ENCODE measurements at regions not wholly inside any gene's neighbourhood (a gene's known extent, or its start where the extent isn't known, plus 50 kb on each side); places are given as distances from the start of the nearest gene placed in this dataset.

DNA sequence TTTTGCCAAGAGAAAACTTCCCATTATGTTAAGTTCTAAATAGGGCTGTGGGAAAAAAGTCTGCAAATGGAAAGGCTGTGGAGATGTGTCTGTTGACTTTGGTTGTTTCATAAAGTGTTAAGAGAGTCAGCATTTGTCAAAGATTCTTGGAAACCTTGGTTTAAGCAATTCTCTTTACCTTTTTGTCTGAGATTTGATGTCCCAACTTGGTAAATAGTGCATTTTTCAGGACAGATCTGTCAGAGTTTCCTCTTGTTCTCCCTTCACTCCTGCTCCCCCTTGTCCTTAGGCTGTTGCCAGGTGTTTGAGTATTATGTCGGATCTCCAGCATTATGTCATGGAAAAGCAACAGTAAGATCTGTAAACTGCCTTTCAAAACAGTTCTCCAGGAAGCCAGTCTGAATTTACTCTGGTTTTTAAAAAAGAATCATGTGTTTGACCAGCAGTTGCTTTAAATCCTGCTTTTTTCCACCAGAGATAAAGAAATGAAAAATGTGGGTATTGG, 79.1 kb upstream of the ADAMTSL1 start:
- no peak for DNase-seq (ENCODE audit: low spot score)

DNA sequence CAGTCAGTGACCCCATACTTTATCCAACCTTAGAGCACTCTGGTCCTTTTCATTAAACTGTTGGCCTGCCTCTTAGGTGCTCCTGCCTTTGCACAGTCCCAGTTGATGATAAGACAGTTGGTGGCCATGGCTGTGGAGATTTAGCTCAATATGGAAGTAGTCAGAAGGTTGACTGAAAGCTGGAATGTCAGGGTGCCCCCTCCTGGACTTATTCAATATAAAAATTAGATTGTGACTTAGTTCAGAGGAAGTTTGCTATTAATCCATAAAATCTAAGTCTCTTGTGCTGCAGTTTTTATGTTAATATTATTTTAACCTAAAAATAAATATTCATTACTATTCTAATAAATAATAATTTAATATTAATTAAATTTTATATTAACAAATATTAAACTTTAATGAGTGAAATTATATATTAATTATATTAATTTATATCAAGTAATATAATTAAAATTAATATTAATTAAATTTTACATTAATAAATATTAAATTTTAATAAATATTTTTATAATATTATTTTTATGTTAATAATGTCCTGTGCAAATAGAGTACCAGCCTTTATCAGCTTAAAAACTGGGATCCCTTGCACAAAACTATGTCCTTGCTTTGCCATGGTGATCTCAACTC, 77.7 kb upstream of the ADAMTSL1 start:
- no peak for DNase-seq (ENCODE audit: low spot score)

DNA sequence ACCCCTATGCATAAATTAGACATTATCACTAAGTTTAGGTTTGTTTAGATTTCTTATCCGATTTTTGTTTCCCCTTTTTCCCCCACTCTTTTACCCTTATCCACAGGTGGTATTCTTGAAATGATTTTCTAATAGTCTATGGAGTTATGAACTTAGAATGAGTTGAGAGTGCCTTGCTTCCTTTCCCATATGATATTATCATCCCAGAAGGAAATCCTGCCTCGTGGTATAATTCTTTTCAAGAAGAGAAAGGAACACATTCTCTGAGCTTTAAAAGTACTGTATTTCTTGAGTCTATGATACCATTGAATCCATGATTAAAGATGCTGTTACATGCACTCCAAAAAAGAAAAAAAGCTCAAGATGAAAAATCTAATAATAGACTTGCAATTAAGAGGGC, 76.9 kb upstream of the ADAMTSL1 start:
- no peak for DNase-seq (ENCODE audit: low spot score)

DNA sequence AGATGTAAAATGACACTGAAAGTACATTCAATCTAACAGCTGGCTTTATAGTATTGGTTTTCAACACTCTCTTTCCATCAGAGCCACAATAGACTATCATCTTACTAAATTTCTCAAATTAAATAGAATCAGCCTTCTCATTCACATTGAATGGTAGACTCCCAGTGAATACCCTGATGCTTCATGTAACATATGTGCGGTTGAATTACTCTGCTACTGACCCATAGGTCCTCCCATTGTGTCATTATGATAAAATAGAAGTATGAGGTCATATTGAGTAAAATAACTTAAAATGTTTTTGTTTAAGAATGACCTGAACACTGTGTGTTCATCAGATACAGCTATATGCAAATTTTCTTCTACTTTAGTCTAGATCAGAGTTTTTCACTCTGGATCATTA, 75.9 kb upstream of the ADAMTSL1 start:
- DNase-seq (ENCODE audit: low spot score): no peak

DNA sequence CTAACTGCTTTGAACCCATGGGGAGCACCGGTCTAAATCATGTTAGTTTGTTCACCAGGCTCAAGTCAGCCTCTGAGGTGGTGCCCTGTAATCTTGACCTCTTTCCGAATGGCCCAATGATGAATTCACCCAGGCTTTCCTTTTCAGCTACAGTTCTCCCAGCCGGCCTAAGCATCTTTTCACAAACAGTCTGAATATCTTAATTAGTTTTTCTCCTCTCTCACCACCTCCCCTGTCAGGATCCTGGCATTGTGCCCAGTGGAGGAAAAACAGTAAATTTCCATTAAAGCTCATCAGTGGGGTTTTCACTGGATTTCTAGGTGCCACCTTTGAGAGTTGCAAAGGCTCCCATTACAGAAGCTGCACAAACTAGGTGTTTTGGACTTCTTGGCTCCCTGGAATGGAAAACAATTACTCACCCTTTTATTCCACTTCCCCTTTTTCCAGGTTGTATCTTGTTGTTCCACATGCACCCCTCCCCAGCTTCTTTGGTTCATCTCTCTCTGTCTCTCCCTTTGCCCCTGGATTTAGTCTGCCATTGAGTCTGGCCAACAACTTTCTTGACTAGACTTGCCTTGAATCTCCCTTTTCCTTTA, 69.4 kb upstream of the ADAMTSL1 start:
- no peak for DNase-seq (ENCODE audit: low spot score)

DNA sequence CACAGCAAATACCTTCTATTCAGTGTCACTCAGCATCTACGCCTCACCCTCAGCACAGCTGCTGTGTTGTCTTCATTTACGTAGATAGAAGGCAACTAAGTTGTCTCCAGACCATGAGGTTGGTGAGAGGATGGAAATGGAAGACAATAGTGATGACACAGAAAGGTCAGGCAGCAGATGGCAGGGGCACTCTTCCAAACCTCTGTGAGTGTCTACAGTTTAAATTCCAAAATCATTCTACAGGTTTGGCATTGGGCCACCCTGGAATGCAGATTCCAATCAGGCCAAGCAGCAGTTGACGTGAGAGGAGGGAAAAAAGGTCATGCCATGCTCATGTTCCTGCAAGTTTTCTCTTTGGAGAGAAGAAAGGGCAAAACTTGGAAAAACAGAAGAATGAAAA, 68.7 kb upstream of the ADAMTSL1 start:
- DNase-seq (ENCODE audit: low spot score): no peak

DNA sequence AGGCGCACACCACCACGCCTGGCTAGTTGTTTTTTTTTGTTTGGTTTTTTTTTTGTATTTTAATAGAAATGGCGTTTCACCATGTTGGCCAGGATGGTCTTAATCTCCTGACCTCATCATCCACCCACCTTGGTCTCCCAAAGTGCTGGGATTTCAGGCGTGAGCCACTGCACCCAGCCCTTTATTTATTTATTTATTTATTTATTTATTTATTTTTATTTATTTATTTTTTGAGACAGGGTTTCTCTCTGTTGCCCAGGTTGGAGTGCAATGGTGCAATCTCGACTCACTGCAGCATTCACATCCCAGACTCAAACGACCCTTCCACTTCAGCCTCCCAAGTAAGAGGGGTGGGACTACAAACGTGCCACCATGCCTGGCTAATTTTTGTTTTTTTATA, 63.0 kb upstream of the ADAMTSL1 start:
- DNase-seq (ENCODE audit: low spot score): no peak

DNA sequence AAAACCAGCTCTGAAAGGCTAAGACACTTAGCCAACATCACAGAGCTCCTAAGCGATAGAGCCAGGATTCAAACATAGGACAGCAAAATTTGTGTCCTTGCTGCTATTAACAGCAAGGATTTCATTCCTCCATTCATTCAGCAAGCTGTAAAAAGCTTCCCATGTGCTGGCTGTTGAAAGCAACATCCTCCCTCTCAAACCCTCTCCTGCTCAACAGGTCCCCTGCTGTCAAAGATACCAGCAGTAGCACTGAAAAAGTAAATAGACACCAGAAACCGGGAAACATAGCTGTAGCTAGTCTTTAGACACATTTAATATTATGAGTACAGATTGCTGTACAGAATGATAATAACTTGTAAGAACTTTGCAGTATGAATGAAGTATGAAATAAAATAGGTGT, 52.6 kb upstream of the ADAMTSL1 start:
- no peak for DNase-seq (ENCODE audit: low spot score)

DNA sequence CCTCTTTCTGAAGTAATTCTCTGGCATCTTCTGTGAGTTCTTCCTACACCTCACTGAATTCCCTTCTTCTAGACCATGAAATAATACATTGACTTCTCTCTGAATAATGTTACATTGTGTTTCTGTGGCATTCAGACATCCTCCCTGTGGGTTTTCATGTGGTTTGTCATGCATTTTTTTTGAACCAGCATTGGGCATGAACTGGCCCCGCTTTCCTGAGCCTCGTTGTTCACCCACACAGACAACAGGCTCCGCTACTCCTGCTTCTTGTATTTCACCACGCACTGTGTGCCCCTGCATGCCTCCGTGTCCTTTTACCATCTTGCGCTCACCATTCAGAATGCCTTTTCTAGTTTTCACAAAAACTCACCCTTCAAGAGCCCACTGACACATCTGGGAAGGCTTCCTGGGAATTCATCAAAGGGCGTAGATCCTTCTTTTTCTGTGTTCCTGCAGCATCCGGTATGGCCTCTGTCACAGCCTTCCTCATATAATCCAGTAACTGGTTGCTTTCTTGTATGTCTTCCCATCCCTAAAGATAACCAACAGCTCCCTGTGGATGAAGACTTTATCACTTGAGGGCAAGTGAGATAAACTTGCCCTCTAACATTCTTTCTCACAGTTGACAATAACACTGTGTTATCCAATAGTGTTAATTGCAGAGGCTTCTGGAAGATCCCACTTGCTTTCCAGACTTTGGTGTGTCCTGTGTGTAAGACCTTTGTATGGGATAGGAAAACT, 51.5 kb upstream of the ADAMTSL1 start:
- DNase-seq (ENCODE audit: low spot score): no peak

DNA sequence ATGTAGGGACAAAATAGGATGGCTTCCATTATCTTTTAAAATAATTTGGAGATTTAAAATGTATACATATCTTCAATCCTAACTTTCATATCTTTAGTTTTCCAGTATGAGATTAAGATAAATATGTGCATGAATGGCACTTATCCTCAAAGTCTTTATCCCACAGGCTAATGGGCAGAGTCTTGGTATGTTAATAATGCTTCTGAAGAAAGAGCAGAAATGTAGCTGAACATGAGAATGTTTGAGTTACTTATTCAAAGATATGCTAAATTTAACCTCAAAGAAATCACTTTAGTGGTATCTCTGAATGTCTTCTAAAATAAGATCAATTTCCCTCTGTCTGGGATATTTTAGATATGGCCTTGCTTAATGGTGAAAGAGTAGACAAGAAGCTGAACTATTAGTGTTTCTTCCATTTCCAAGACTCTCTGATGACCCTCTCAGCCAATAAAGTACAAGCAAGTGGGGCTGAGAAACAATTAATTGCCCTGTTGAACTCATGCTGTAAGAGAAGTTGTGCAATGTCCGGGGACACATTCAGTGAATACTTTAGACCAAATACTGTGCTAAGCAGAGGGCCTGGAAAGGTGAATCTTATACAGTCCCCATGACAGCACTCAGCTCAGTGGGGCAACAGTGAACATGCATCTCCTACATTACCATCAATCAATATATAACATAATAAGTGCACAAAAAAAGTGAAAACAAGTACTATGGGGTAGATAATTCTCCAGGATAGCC, 50.0 kb upstream of the ADAMTSL1 start:
- no peak for DNase-seq (ENCODE audit: low spot score)

Data from CD4-positive, alpha-beta T cell treated with Interleukin-15 for 4 hours (primary cell).